ENCODE measurements at regions not wholly inside any gene's neighbourhood (a gene's known extent, or its start where the extent isn't known, plus 50 kb on each side); places are given as distances from the start of the nearest gene placed in this dataset.

DNA sequence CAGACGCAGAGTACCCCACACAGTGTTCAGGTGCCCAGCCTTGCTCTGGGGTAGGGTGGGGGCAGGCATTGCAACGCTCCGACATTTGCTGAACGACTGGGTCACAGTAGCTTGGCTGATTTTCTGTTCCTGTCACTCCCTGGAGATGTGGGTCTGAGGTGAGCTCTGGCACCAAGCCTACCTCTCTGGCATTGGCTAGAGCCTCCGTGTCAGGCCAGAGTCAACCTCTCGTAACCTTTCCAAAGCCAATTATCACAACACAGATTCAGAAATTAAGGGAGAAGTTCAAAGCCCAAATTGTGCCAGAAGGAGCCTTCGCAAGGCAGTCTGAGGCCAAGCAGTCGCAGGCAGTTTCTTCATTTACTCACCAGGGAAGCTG is 117.2 kb downstream of the IRS2 start:
- DNase-seq: no peak

- DNase-seq: no peak
Observed at GRCh38 chr13:109668433-109669233, 117.8 kb downstream of the IRS2 start.

DNA sequence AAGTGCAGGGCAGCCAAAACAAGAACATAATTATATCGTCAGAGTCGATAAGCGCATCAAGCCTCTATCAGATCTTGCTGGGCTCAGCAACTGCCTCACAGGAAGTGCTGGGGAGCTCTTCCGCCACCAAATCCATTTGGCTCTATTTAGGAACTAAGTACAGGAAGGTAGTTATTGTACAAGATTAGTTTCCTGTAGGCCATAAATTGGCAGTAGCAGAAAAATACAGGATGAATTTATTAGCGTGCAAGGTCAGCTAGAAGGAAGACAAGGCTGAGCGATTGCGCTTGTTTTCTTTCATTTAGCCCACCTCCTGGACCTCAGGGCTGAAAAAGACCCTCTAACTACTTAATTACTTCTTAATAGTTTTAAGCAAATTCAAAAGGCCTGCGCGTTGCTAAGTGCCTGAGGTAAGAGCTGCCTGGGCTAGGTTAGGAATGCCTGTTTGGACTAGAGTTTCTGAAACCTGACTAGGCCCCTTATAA is 118.5 kb downstream of the IRS2 start:
- DNase-seq: no peak

- DNase-seq: no peak
Observed at GRCh38 chr13:109667056-109667455, 119.3 kb downstream of the IRS2 start.

GRCh38 chr13:109666656-109667055 is 119.7 kb downstream of the IRS2 start:
- DNase-seq: no peak

- no peak for DNase-seq
Observed at GRCh38 chr13:109665781-109666249, 120.6 kb downstream of the IRS2 start.

DNA sequence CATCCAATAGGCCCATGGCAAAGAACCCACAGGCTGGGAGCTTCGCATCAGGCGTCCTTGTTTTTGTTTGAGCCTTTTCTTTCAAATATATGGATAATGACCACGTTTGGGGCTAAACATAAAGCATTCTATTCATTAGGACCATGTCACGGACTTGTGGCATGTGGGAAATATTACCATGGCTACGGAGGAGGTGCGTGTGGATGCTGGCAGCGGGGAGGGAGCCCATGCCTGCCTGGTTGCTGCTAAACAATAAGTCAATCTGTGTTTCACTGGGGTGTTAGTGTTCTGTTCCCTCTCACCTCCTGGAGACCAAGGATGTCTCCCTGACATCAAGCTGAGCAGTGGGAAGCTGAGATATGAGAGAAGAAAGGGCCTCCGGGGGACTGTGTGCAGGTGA is 121.1 kb downstream of the IRS2 start:
- DNase-seq: no peak

- DNase-seq: no peak
Observed at GRCh38 chr13:109657395-109657794, 129.0 kb downstream of the IRS2 start.

DNA sequence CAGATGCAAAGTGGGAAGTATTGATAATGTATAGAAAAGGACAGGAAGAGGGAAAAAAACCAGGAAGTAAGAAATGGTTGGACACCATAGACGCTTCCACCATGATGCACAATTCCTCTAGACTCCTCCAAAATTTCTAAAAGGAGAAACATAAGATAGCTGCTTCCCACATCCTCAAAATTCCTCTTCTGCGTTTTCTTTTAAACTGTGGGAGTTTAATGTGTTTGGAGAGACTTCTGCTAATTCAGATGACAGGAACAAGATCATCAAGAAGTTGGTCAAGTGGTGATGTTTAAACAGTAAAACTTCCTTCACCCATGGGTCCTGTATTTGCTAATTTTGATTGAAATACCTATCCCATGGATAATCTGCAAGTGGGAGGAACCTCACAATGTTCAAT is 130.2 kb downstream of the IRS2 start:
- DNase-seq: no peak

DNA sequence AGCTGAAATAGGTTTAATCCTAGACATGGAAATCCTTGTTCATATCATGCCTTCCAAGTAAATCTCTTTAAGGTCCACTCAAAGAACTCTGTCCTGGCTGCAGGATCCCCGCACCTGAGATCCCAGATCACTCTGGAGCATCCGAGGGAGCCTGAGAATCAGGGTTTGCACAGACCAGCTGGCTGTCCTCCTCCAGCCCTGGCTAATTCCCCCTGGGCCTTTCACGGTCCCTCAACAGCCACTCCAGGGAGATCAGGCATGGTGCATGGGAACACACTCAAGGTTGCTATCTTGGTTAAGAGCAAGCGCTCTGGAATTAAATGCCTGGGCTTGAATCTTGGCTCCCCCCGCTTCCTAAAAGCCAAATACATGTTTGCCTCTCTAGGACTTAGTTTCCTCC is 130.8 kb downstream of the IRS2 start:
- no peak for DNase-seq

DNA sequence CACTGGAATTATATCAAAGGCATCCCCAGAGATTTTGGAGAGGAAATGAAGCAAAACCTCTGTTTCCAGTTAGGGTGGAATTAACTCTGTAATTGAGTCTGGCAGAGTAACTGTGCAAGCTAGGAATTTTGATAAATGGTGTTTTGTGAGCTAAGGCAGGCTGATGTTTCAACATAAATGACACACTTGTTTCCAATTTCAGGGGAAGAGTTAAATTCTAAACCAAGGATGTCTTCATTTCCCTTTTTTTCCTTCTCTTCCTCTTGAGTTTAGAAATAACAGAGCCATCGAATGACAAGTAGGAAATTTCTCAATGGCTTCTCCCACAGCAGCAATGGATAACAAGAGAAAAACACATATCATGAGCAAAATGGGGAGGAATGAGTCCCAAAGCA is 131.2 kb downstream of the IRS2 start:
- DNase-seq: no peak

DNA sequence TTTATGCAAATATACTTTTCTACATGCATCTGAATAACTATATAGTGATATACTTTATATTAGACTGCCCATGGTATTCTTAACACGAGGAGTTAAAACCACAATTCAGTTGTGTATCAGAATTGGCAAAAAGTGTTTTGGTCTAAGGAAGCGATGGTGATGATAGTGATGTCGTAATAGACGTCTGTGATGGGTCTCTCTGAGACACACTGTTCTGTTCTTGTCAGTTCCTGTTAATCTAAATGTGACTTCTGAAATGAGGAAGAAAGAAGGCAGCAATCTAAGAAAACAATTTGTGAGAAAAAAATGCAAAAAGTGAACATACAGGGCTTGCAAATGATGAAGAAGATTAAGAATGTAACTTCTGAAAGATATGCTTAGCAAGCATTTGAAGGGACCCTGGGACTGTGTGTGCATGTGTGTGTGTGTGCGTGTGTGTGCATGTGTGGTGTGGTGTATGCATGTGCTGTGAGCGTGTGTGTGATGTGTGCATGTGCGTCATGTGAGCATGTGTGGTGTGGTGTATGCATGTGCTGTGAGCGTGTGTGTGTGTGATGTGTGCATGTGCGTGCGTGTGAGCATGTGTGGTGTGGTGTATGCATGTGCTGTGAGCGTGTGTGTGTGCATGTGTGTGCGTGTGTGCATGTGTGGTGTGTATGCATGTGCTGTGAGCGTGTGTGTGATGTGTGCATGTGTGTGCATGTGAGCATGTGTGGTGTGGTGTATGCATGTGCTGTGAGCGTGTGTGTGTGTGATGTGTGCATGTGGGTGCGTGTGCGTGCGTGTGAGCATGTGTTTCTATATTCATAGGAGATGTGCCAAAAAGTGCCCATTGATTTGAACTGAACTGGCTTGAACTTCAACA is 131.8 kb downstream of the IRS2 start:
- DNase-seq: no peak

GRCh38 chr13:109652531-109652930 is 133.9 kb downstream of the IRS2 start:
- DNase-seq: no peak

DNA sequence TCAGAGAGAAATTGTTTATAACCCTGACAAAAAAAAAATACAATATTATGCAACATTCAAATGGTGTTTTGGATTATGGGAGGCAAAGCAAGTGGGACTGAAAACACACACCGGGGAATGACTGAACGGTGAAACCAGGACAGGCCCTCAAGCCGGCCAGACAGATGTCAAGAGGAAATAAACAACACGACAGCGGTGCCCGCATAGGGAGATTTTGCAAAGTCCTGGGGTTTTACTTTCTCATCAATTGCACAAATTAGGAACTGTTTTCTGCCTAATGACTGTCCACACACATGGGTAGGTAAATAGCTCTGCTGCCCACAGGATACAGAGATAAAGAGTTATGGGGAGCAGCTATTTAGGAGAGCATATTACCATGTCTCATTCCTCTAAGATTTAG is 134.5 kb downstream of the IRS2 start:
- DNase-seq: no peak

- no peak for DNase-seq
Observed at GRCh38 chr13:109651311-109651710, 135.1 kb downstream of the IRS2 start.

- DNase-seq: no peak
Observed at GRCh38 chr13:109650861-109651260, 135.5 kb downstream of the IRS2 start.

DNA sequence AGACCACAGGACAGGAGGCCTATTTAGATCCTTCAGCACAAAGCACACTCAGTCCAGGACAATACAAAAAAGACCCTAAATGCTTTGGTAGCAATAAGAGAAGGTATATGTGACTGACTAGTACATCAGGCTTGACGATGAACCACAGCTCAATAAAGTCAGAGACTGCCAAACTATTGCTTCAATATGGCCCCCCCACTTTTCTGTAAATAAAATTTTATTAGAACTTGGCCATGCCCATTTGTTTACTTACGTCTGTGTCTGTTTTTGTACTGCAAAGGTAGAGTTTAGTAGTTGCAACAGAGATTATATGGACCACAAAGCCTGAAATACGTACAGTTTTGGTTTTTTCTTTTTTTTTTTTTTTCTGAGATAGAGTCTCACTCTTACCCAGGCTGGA is 136.7 kb downstream of the IRS2 start:
- no peak for DNase-seq

GRCh38 chr13:109647699-109648098 is 138.7 kb downstream of the IRS2 start:
- DNase-seq: no peak

GRCh38 chr13:109647053-109647452 is 139.3 kb downstream of the IRS2 start:
- no peak for DNase-seq

GRCh38 chr13:109646423-109646822 is 140.0 kb downstream of the IRS2 start:
- no peak for DNase-seq

GRCh38 chr13:109645831-109646230 is 140.6 kb downstream of the IRS2 start:
- no peak for DNase-seq

DNA sequence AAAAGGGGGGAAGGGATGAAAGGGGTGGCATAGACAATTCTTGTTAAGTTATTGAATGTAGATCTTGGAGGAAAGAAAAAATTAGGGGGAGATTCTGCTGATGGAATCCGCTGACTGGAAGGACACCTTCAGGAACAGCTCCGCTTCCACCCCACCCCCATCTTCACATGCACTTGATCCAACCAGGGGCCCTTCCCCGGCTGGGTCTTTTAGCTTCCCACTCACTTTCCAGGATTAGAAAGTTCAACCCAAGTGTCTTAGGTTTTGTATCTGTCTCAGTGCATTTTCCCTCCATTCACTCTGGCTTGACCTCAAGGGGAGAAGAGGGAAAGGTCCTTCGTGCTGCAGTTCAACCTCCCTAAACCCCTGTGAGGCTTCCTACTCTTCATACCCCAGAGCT is 141.4 kb downstream of the IRS2 start:
- no peak for DNase-seq

DNA sequence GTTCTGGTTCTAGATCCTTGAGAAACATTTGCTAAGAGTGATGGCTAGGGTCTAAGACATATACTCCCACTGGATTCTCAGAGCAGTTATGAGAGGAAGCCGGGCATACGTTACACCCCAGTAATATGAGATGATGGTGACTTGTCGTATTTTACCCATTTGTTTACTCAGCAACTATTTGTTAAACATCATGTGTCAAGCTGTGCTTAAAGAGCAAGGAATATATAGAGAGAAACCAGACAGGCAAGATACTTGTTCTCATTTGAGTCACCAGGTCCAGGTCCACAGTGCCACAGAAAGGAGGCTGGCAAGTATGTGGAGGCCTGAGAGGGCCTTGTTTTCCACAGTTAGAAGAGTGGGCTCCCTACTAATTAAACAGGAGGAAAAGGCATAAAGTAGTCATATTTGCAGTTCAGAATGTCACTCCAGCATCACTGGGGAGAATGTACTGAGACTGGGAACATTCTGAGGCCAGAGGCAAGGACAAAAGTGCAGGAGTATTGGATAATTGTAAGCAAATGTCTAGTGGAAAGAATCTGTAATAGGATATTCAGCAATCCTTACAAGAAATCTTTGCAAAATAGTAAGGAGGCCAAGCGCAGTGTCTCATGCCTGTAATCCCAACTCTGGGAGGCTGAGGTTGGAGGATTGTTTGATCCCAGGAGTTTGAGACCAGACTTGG is 142.2 kb downstream of the IRS2 start:
- DNase-seq: no peak

Measured in T-helper 1 cell (primary cell).